AG10803 (cell line): ENCODE measurements at regions not wholly inside any gene's neighbourhood (a gene's known extent, or its start where the extent isn't known, plus 50 kb on each side); places are given as distances from the start of the nearest gene placed in this dataset.

Source experiments
- DNase-seq: peaks from one replicate; pipeline ENCODE4 v3.0.0; 2010; ENCODE audit warnings: low read depth
- H3K4me3 ChIP-seq: 2 replicates; pipeline ENCODE4 v1.5.1; 2011; ENCODE audit warnings: mild to moderate bottlenecking, low read length, control low read depth
- CTCF ChIP-seq: conservative IDR thresholded peaks from 2 replicates; pipeline ENCODE4 v1.5.1; 2011; ENCODE audit warnings: mild to moderate bottlenecking, low read length, control low read depth, inconsistent platforms

GRCh38 chr3:31043184-31043819, 148.8 kb upstream of the GADL1 start:
- H3K4me3 ChIP-seq: no peak overlapping the region
- no peak for TF ChIP-seq CTCF
- peak; percentile 56 for DNase-seq

GRCh38 chr3:31047673-31048072, 153.2 kb upstream of the GADL1 start:
- no peak for TF ChIP-seq CTCF
- H3K4me3 ChIP-seq: no peak overlapping the region
- no peak for DNase-seq

GRCh38 chr3:31048143-31048542, 153.7 kb upstream of the GADL1 start:
- DNase-seq: no peak

GRCh38 chr3:31050296-31050695, 155.8 kb upstream of the GADL1 start:
- DNase-seq: no peak
- H3K4me3 ChIP-seq: no peak overlapping the region
- no peak for TF ChIP-seq CTCF

More at GRCh38 chr3:31048143-31048542, 153.7 kb upstream of the GADL1 start:
- TF ChIP-seq CTCF: no peak
- H3K4me3 ChIP-seq: no peak overlapping the region

- no peak for TF ChIP-seq CTCF
- DNase-seq: no peak
- no peak overlapping the region for H3K4me3 ChIP-seq
Measured at GRCh38 chr3:31051226-31051625, 156.8 kb upstream of the GADL1 start.

- DNase-seq: no peak
- no peak for TF ChIP-seq CTCF
Measured at GRCh38 chr3:31053299-31053698, 158.8 kb upstream of the GADL1 start.

GRCh38 chr3:31054032-31054431, 159.6 kb upstream of the GADL1 start:
- H3K4me3 ChIP-seq: no peak overlapping the region
- no peak for DNase-seq
- TF ChIP-seq CTCF: no peak

More at GRCh38 chr3:31053299-31053698, 158.8 kb upstream of the GADL1 start:
- H3K4me3 ChIP-seq: no peak overlapping the region
